Endothelial cell of umbilical vein (primary cell): ENCODE measurements at regions not wholly inside any gene's neighbourhood (a gene's known extent, or its start where the extent isn't known, plus 50 kb on each side); places are given as distances from the start of the nearest gene placed in this dataset.

Experiments
- BruUV-seq: library from RNA; stranded (reverse); fragments of 400-500 nt; replicated peaks from 2 replicates; lab custom pipeline; 2021; lab: Mats Ljungman, UMichigan
- CTCF ChIA-PET: fragments of 300-600, 350-600 bp; sonication (Branson Sonifier 250); formaldehyde crosslinking; loops from one replicate; lab custom pipeline; 2021; ENCODE audit warnings: antibody characterized with exemption, inconsistent platforms; lab: Charles Lee
- POLR2A ChIA-PET: fragments of 300-600, 350-600 bp; sonication (Branson Sonifier 250); formaldehyde crosslinking; loops from one replicate; lab custom pipeline; 2021; ENCODE audit warnings: antibody characterized with exemption, inconsistent platforms; lab: Charles Lee
- DNase-seq: peaks from one replicate; pipeline ENCODE4 v3.0.0-alpha.2; 2011; ENCODE audit warnings: low read depth, low spot score
- FAIRE-seq: peaks from 2 replicates; lab custom pipeline; 2011; peaks lifted over from hg19 to GRCh38; lab: Jason Lieb, UNC
- H2AFZ ChIP-seq: 2 replicates; pipeline ENCODE4 v1.6.0; 2012; ENCODE audit warnings: low read depth, low read length, control low read depth, inconsistent platforms
- H3K27ac ChIP-seq: 2 replicates; pipeline ENCODE4 v1.5.1; 2011; ENCODE audit warnings: low read depth, mild to moderate bottlenecking, control low read depth, low read length, moderate library complexity; ENCODE audit not compliant: insufficient read depth
- H3K27me3 ChIP-seq, 2 experiments: 2 replicates each; pipeline versions ENCODE4 v1.6.0 to v1.6.1; 2011; ENCODE audit warnings: low read length in 2 of 2, mixed read lengths in 1 of 2; ENCODE audit not compliant: control insufficient read depth in 2 of 2, insufficient read depth in 2 of 2
- H3K36me3 ChIP-seq, 2 experiments: 2 replicates in 1 of 2; 3 replicates in 1 of 2; pipeline ENCODE4 v1.5.1; 2011; ENCODE audit warnings: low read length in 2 of 2, mild to moderate bottlenecking in 1 of 2, moderate library complexity in 1 of 2; ENCODE audit not compliant: control insufficient read depth in 2 of 2, insufficient read depth in 2 of 2; ENCODE audit errors: extremely low read depth in 1 of 2
- H3K4me1 ChIP-seq: 3 replicates; pipeline ENCODE4 v1.5.1; 2011; ENCODE audit warnings: mild to moderate bottlenecking, low read length; ENCODE audit not compliant: control insufficient read depth, insufficient read depth; ENCODE audit errors: extremely low read depth
- H3K4me2 ChIP-seq: 2 replicates; pipeline ENCODE4 v1.6.1; 2011; ENCODE audit warnings: low read length, control low read depth, mixed read lengths; ENCODE audit not compliant: insufficient read depth
- H3K4me3 ChIP-seq, 3 experiments: fragments of 200-600 bp in 1 of 3; sonication (generic), shearing (Covaris generic) in 1 of 3; replicated peaks in 1 of 3; 2 replicates each; pipeline ENCODE4 v1.5.1; 2011 to 2016; ENCODE audit warnings: control low read depth in 3 of 3, low read length in 3 of 3, mild to moderate bottlenecking in 2 of 3, inconsistent platforms in 1 of 3, low read depth in 1 of 3, moderate library complexity in 1 of 3; ENCODE audit not compliant: insufficient read depth in 1 of 3
- H3K79me2 ChIP-seq: 2 replicates; pipeline ENCODE4 v1.6.0; 2012; ENCODE audit warnings: low read length, inconsistent platforms; ENCODE audit not compliant: control insufficient read depth, insufficient read depth
- H3K9ac ChIP-seq: replicated peaks from 2 replicates; pipeline ENCODE3; 2011; ENCODE audit warnings: low read length, control low read depth; ENCODE audit not compliant: insufficient read depth; ENCODE audit errors: extremely low read depth
- H3K9me1 ChIP-seq: replicated peaks from 3 replicates; pipeline ENCODE4 v1.6.0; 2011; ENCODE audit warnings: mild to moderate bottlenecking, low read length; ENCODE audit not compliant: control insufficient read depth, insufficient read depth; ENCODE audit errors: extremely low read depth
- H3K9me3 ChIP-seq: replicated peaks from 2 replicates; pipeline ENCODE4 v1.5.1; 2012; ENCODE audit warnings: low read length, inconsistent platforms; ENCODE audit not compliant: control insufficient read depth, insufficient read depth
- H4K20me1 ChIP-seq: replicated peaks from 2 replicates; pipeline ENCODE3; 2011; ENCODE audit warnings: mild to moderate bottlenecking, low read length; ENCODE audit not compliant: control insufficient read depth, insufficient read depth; ENCODE audit errors: extremely low read depth
- CTCF ChIP-seq, 2 donors: IDR thresholded peaks; 1 replicate in 1 of 2; 2 replicates in 1 of 2; pipeline ENCODE4 v1.5.1; 2011; ENCODE audit warnings: low read length in 2 of 2, mild to moderate bottlenecking in 2 of 2, moderate library complexity in 2 of 2, control low read depth in 1 of 2, inconsistent platforms in 1 of 2, low read depth in 1 of 2; ENCODE audit not compliant: insufficient read depth in 1 of 2; ENCODE audit errors: extremely low read depth in 1 of 2
- EZH2 ChIP-seq: IDR thresholded peaks from 2 replicates; pipeline ENCODE4 v1.6.1; 2012; ENCODE audit warnings: borderline replicate concordance, low read depth, mild to moderate bottlenecking, moderate library complexity, low read length, inconsistent platforms; ENCODE audit not compliant: severe bottlenecking
- FOS ChIP-seq: IDR thresholded peaks from 2 replicates; pipeline ENCODE4 v1.6.1; 2011; ENCODE audit warnings: mild to moderate bottlenecking, low read length, moderate library complexity, borderline replicate concordance; ENCODE audit not compliant: insufficient read depth
- GATA2 ChIP-seq: IDR thresholded peaks from 2 replicates; pipeline ENCODE4 v1.7.0; 2011; ENCODE audit warnings: low read depth, mild to moderate bottlenecking, moderate library complexity, mixed read lengths, low read length; ENCODE audit not compliant: insufficient read length, insufficient read depth
- JUN ChIP-seq: IDR thresholded peaks from 2 replicates; pipeline ENCODE4 v1.6.1; 2011; ENCODE audit warnings: borderline replicate concordance, low read depth; ENCODE audit not compliant: insufficient read length, insufficient read depth
- MAX ChIP-seq: IDR thresholded peaks from 2 replicates; pipeline ENCODE4 v1.6.1; 2011; ENCODE audit not compliant: insufficient read depth, insufficient read length
- MYC ChIP-seq: IDR thresholded peaks from one replicate; pipeline ENCODE4 v1.6.1; 2011; ENCODE audit warnings: mild to moderate bottlenecking, low read depth, low read length
- POLR2A ChIP-seq: IDR thresholded peaks from 2 replicates; pipeline ENCODE4 v1.6.1; 2012; ENCODE audit warnings: low read depth, mild to moderate bottlenecking, control low read depth, low read length
- POLR2AphosphoS5 ChIP-seq: IDR thresholded peaks from 2 replicates; pipeline ENCODE4 v1.6.1; 2012; ENCODE audit warnings: low read depth, mild to moderate bottlenecking, control low read depth, low read length, moderate library complexity; ENCODE audit not compliant: insufficient read depth
- dilution Hi-C: fragments of 300-500 bp; cut with MboI; formaldehyde crosslinking; loops from one replicate; pipeline ENCODE4 v1.15.0; 2019; ENCODE audit warnings: low sequenced_read_pairs; ENCODE audit not compliant: extremely low pct_ligation_motif_present
- intact Hi-C: fragments of 100-400 bp; cut with micrococcal nuclease; formaldehyde crosslinking; loops from one replicate; pipeline ENCODE4 v1.10.0; 2022

GRCh38 chr2:5751873-5752482, 59.8 kb downstream of the SOX11 start:
- Histone ChIP-seq H3K27me3 (no peaks in the 10 kb centered on the region), H3K9me1 (no peaks in the 10 kb centered on the region), H3K4me3 (no peak overlapping the region), H2AFZ (no peak overlapping the region), H3K36me3 (no peaks in the 10 kb centered on the region), H3K27ac (no peak overlapping the region), H3K4me2 (no peak overlapping the region), H3K9ac (no peak overlapping the region), H4K20me1 (no peaks in the 10 kb centered on the region), H3K4me1 (no peaks in the 10 kb centered on the region), H3K9me3 (no peaks in the 10 kb centered on the region), H3K79me2 (no peaks in the 10 kb centered on the region)
- dilution Hi-C loops = no loop called here
- ChIA-PET CTCF (no interaction called here), POLR2A (no interaction called here)
- TF ChIP-seq MAX = no peak
- no peak for TF ChIP-seq EZH2
- TF ChIP-seq POLR2AphosphoS5 = no peak
- TF ChIP-seq GATA2 = no peak
- TF ChIP-seq POLR2A = no peak
- no peak for TF ChIP-seq JUN
- no peak for DNase-seq
- FAIRE-seq = no peak
- no TSS peak for BruUV-seq
- intact Hi-C loops = no loop called here

- no peak overlapping the region for H3K4me3 ChIP-seq
- no peaks in the 10 kb centered on the region for H3K9me3 ChIP-seq
- no peaks in the 10 kb centered on the region for H3K27me3 ChIP-seq
- no peak overlapping the region for H3K9ac ChIP-seq
- H3K4me2 ChIP-seq = no peak overlapping the region
- ChIA-PET POLR2A (no interaction called here), CTCF (no interaction called here)
- intact Hi-C loops (no loop called here), dilution Hi-C loops (no loop called here)
- H3K9me1 ChIP-seq = no peaks in the 10 kb centered on the region
- no peak for DNase-seq
- no peaks in the 10 kb centered on the region for H3K79me2 ChIP-seq
- no peak for FAIRE-seq
- TF ChIP-seq GATA2 (no peak), MAX (no peak), MYC (no peak), JUN (no peak), EZH2 (no peak), FOS (no peak), POLR2AphosphoS5 (no peak), CTCF (IDR thresholded peaks at IDR 0.05; ENCODE audit: extremely low read depth in 1 of 2, insufficient read depth in 1 of 2, low read depth in 1 of 2, low read length in 2 of 2) (no peak), POLR2A (no peak)
- no peaks in the 10 kb centered on the region for H3K4me1 ChIP-seq
- H2AFZ ChIP-seq = no peak overlapping the region
- H4K20me1 ChIP-seq = no peaks in the 10 kb centered on the region
- no TSS peak for BruUV-seq
- H3K36me3 ChIP-seq = no peaks in the 10 kb centered on the region
- H3K27ac ChIP-seq = no peak overlapping the region
These were observed 64.1 kb downstream of the SOX11 start for GRCh38 chr2:5756272-5756671.
